ENCODE measurements at regions not wholly inside any gene's neighbourhood (a gene's known extent, or its start where the extent isn't known, plus 50 kb on each side); places are given as distances from the start of the nearest gene placed in this dataset.

DNA sequence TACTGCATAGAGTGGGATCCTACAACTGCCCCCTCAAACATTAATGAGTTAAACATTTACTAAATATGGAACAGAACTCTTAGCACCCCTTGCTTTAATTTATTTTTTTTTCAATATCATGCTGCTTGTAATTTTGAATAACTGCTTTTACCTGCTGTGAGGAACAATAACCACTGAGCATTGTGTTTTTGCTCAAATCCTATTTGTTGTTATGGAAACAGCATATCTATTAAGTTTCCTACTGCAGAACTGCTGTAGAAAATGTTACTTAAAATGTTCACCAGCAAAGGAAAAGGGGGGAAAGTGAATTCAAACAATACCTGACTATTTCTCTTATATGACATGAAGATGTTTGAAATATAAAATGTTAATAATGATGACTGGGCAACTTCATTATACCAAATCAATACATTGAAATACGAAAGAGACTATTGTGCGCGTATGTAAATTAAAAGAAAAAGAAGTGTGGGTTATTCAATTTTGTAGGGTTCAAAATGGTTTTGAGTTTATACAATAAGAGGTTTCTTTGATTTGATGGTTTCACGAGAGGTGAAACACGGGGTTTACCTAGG lies 1043.8 kb upstream of the NUDT12 start:
- Histone ChIP-seq H3K4me2 (no peak overlapping the region), H3K27me3 (no peaks in the 10 kb centered on the region), H3K27ac (no peak overlapping the region), H3K4me3 (no peak overlapping the region), H3K4me1 (ENCODE audit: insufficient read depth) (no peaks in the 10 kb centered on the region), H3K79me2 (no peaks in the 10 kb centered on the region), H2AFZ (no peak overlapping the region), H3K36me3 (replicated peaks; ENCODE audit: insufficient read depth, low read depth) (no peaks in the 10 kb centered on the region), H3K9me2 (replicated peaks; ENCODE audit: insufficient read depth) (no peaks in the 10 kb centered on the region), H4K20me1 (ENCODE audit: insufficient read depth, poor library complexity, severe bottlenecking) (no peaks in the 10 kb centered on the region), H3K9me3 (ENCODE audit: low read depth) (peaks cover 7% of the 10 kb centered on the region)
- WGBS (ENCODE audit: low lambda C conversion rate, missing lambda C conversion rate): 75% methylated on average over 5 of the region's 5 CpGs
- DNase-seq (ENCODE audit: low spot score): no peak
- TF ChIP-seq, protein P1, sequence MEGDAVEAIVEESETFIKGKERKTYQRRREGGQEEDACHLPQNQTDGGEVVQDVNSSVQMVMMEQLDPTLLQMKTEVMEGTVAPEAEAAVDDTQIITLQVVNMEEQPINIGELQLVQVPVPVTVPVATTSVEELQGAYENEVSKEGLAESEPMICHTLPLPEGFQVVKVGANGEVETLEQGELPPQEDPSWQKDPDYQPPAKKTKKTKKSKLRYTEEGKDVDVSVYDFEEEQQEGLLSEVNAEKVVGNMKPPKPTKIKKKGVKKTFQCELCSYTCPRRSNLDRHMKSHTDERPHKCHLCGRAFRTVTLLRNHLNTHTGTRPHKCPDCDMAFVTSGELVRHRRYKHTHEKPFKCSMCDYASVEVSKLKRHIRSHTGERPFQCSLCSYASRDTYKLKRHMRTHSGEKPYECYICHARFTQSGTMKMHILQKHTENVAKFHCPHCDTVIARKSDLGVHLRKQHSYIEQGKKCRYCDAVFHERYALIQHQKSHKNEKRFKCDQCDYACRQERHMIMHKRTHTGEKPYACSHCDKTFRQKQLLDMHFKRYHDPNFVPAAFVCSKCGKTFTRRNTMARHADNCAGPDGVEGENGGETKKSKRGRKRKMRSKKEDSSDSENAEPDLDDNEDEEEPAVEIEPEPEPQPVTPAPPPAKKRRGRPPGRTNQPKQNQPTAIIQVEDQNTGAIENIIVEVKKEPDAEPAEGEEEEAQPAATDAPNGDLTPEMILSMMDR (IDR thresholded peaks at IDR 0.05; ENCODE audit: poor library complexity): no peak

DNA sequence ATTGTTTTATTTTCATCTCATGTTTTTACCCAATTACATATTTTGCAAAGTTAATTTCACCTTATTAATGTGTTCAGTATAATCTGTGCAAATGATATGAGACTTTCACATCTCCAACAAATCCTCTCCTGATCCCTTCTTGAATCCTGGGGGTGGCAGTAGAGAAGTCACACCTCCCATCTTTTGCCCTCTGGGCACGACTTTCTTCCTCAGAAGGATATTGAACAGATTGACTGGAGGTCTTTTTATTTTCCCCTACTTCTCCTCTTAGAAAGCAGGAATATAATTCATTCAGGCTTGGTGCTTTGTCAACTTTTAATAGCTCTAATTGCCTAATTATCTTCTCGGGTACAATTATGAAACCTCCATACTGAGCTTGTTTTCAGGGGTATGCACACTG lies 1037.1 kb upstream of the NUDT12 start:
- TF ChIP-seq EZH2phosphoT487 (IDR thresholded peaks at IDR 0.05; ENCODE audit: low read depth, severe bottlenecking, unreplicated experiment) (no peak), EZH2 (IDR thresholded peaks at IDR 0.05; ENCODE audit: borderline replicate concordance) (no peak)
- TF ChIP-seq, protein P1 (IDR thresholded peaks at IDR 0.05; ENCODE audit: poor library complexity): no peak
- H3K27ac ChIP-seq: no peak overlapping the region
- WGBS (ENCODE audit: low lambda C conversion rate, missing lambda C conversion rate): 68% methylated on average over 2 of the region's 2 CpGs
- no peaks in the 10 kb centered on the region for H3K4me1 ChIP-seq (ENCODE audit: insufficient read depth)
- no peaks in the 10 kb centered on the region for H4K20me1 ChIP-seq (ENCODE audit: insufficient read depth, poor library complexity, severe bottlenecking)
- H3K9me2 ChIP-seq (replicated peaks; ENCODE audit: insufficient read depth): no peaks in the 10 kb centered on the region
- H3K36me3 ChIP-seq (replicated peaks; ENCODE audit: insufficient read depth, low read depth): no peaks in the 10 kb centered on the region
- no peak overlapping the region for H3K4me3 ChIP-seq
- no peaks in the 10 kb centered on the region for H3K79me2 ChIP-seq
- peaks cover 7% of the 10 kb centered on the region for H3K9me3 ChIP-seq (ENCODE audit: low read depth)
- no peak overlapping the region for H2AFZ ChIP-seq
- H3K4me2 ChIP-seq: no peak overlapping the region
- H3K27me3 ChIP-seq: no peaks in the 10 kb centered on the region
- no peak for DNase-seq (ENCODE audit: low spot score)

DNA sequence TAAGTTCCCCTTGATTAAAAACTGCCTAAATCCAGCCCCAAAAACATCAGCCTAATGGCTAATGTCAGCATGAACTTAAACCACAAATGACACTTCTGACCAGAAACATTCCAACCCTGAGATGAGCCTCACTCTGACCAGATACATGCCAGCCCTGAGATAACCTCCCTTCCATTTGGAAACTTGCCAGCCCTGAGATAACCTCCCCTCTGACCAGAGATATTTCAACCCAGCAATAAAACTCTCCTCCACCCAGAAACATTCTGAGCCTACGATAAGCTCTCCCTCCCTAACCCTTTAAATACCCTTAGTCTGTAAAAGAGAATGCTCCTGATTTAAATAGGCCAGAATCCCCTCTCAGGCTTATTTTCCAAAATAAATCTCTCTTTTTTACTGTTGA lies 1035.7 kb upstream of the NUDT12 start:
- H4K20me1 ChIP-seq (ENCODE audit: insufficient read depth, poor library complexity, severe bottlenecking): no peaks in the 10 kb centered on the region
- no peak overlapping the region for H3K27ac ChIP-seq
- H2AFZ ChIP-seq: no peak overlapping the region
- no peak overlapping the region for H3K4me3 ChIP-seq
- H3K79me2 ChIP-seq: no peaks in the 10 kb centered on the region
- H3K4me1 ChIP-seq (ENCODE audit: insufficient read depth): no peaks in the 10 kb centered on the region
- H3K9me2 ChIP-seq (replicated peaks; ENCODE audit: insufficient read depth): no peaks in the 10 kb centered on the region
- H3K9me3 ChIP-seq (ENCODE audit: low read depth): peaks cover 7% of the 10 kb centered on the region
- no peaks in the 10 kb centered on the region for H3K27me3 ChIP-seq
- DNase-seq (ENCODE audit: low spot score): no peak
- TF ChIP-seq EZH2phosphoT487 (IDR thresholded peaks at IDR 0.05; ENCODE audit: low read depth, severe bottlenecking, unreplicated experiment) (no peak), EZH2 (IDR thresholded peaks at IDR 0.05; ENCODE audit: borderline replicate concordance) (no peak)
- TF ChIP-seq, protein P1 (IDR thresholded peaks at IDR 0.05; ENCODE audit: poor library complexity): no peak
- WGBS (ENCODE audit: low lambda C conversion rate, missing lambda C conversion rate): 0% methylated on average over 1 of the region's 1 CpG
- no peaks in the 10 kb centered on the region for H3K36me3 ChIP-seq (replicated peaks; ENCODE audit: insufficient read depth, low read depth)
- H3K4me2 ChIP-seq: no peak overlapping the region

DNA sequence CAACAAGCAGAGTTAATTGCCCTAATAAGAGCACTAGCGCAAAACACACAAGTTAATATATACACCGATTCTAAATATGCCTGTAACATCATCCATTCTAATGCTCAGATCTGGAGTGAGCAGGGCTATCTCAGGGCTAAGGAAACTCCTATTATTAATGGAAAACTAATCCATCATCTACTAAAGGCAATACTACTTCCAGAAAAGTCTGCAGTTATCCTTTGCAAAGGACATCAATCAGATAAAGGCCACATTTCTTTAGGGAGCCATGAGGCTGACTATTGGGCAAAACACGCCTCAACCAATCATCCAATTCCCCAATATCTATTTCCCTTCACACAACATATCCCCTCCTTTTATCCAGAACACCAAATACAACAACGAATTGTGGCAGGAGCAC lies 1032.3 kb upstream of the NUDT12 start:
- Histone ChIP-seq H3K36me3 (replicated peaks; ENCODE audit: insufficient read depth, low read depth) (no peaks in the 10 kb centered on the region), H3K9me2 (replicated peaks; ENCODE audit: insufficient read depth) (no peaks in the 10 kb centered on the region), H3K79me2 (no peaks in the 10 kb centered on the region), H3K9me3 (ENCODE audit: low read depth) (no peaks in the 10 kb centered on the region), H3K4me3 (no peak overlapping the region), H2AFZ (no peak overlapping the region), H3K27ac (no peak overlapping the region), H3K27me3 (no peaks in the 10 kb centered on the region), H3K4me2 (no peak overlapping the region), H4K20me1 (ENCODE audit: insufficient read depth, poor library complexity, severe bottlenecking) (no peaks in the 10 kb centered on the region), H3K4me1 (ENCODE audit: insufficient read depth) (no peaks in the 10 kb centered on the region)
- DNase-seq (ENCODE audit: low spot score): no peak
- TF ChIP-seq EZH2 (IDR thresholded peaks at IDR 0.05; ENCODE audit: borderline replicate concordance): no peak
- TF ChIP-seq, protein P1 (IDR thresholded peaks at IDR 0.05; ENCODE audit: poor library complexity): no peak
- TF ChIP-seq EZH2phosphoT487 (IDR thresholded peaks at IDR 0.05; ENCODE audit: low read depth, severe bottlenecking, unreplicated experiment): no peak
- WGBS (ENCODE audit: low lambda C conversion rate, missing lambda C conversion rate): 91% methylated on average over 4 of the region's 4 CpGs
